H1 (cell line): ENCODE measurements at regions not wholly inside any gene's neighbourhood (a gene's known extent, or its start where the extent isn't known, plus 50 kb on each side); places are given as distances from the start of the nearest gene placed in this dataset.

ENCODE experiments used
- CTCF ChIA-PET: fragments of 300-600 bp; sonication (Branson Sonifier 250); formaldehyde crosslinking; loops from one replicate; lab custom pipeline; 2021; ENCODE audit not compliant: partially characterized antibody; lab: Charles Lee
- POLR2A ChIA-PET: fragments of 300-600 bp; sonication (Branson Sonifier 250); formaldehyde crosslinking; loops from one replicate; lab custom pipeline; 2021; ENCODE audit warnings: inconsistent platforms; ENCODE audit not compliant: partially characterized antibody; lab: Charles Lee
- DNase-seq, 2 experiments: peaks; one replicate each; pipeline versions ENCODE4 v3.0.0 to v3.0.0-alpha.2; 2010 to 2022; ENCODE audit warnings: low spot score in 2 of 2, low read depth in 1 of 2, mixed read lengths in 1 of 2
- FAIRE-seq: peaks from 2 replicates; lab custom pipeline; 2011; peaks lifted over from hg19 to GRCh38; lab: Jason Lieb, UNC
- H2AFZ ChIP-seq: 2 replicates; pipeline ENCODE4 v1.8.1; 2012; ENCODE audit warnings: low read length, inconsistent platforms
- H2AK5ac ChIP-seq: 2 replicates; pipeline ENCODE4 v1.6.1; 2013; ENCODE audit warnings: low read depth, low read length
- H2BK120ac ChIP-seq: replicated peaks from 2 replicates; pipeline ENCODE3; 2013; ENCODE audit warnings: low read depth, low read length, inconsistent platforms
- H2BK12ac ChIP-seq: 2 replicates; pipeline ENCODE4 v1.6.1; 2013; ENCODE audit warnings: low read depth, low read length
- H2BK15ac ChIP-seq: 2 replicates; pipeline ENCODE4 v1.6.1; 2013; ENCODE audit warnings: low read length
- H2BK20ac ChIP-seq: 2 replicates; pipeline ENCODE4 v1.6.1; 2013; ENCODE audit warnings: low read length
- H2BK5ac ChIP-seq: 2 replicates; pipeline ENCODE4 v1.6.1; 2013; ENCODE audit warnings: low read depth, low read length
- H3K14ac ChIP-seq: 2 replicates; pipeline ENCODE4 v1.6.1; 2013; ENCODE audit warnings: inconsistent platforms; ENCODE audit not compliant: insufficient read length
- H3K18ac ChIP-seq: 2 replicates; pipeline ENCODE4 v1.6.1; 2013; ENCODE audit warnings: low read length; ENCODE audit errors: extremely low read depth
- H3K23ac ChIP-seq: 2 replicates; pipeline ENCODE4 v1.6.1; 2013; ENCODE audit warnings: inconsistent platforms; ENCODE audit not compliant: insufficient read length
- H3K23me2 ChIP-seq: 2 replicates; pipeline ENCODE4 v1.6.1; 2013; ENCODE audit warnings: low read depth, low read length
- H3K27ac ChIP-seq: 2 replicates; pipeline ENCODE4 v1.6.1; 2011; ENCODE audit warnings: low read depth, low read length, inconsistent platforms
- H3K27me3 ChIP-seq, 4 experiments: replicated peaks in 1 of 4; 1 replicate in 1 of 4; 2 replicates in 3 of 4; pipeline versions ENCODE4 v1.6.1 to v1.8.1; 2011 to 2013; ENCODE audit warnings: low read length in 3 of 4, mild to moderate bottlenecking in 3 of 4, inconsistent platforms in 2 of 4, mixed read lengths in 2 of 4, moderate library complexity in 1 of 4; ENCODE audit not compliant: control insufficient read depth in 3 of 4, insufficient read depth in 3 of 4; ENCODE audit errors: extremely low read depth in 1 of 4
- H3K36me3 ChIP-seq, 4 experiments: 2 replicates each; pipeline versions ENCODE4 v1.6.1 to v1.8.1; 2011 to 2013; ENCODE audit warnings: mild to moderate bottlenecking in 4 of 4, low read length in 3 of 4, moderate library complexity in 2 of 4, control low read depth in 1 of 4, inconsistent platforms in 1 of 4; ENCODE audit not compliant: insufficient read depth in 4 of 4, control insufficient read depth in 2 of 4
- H3K4ac ChIP-seq: replicated peaks from 2 replicates; pipeline ENCODE3; 2013; ENCODE audit warnings: low read length, low read depth, mixed read lengths, inconsistent platforms; ENCODE audit not compliant: insufficient read length
- H3K4me1 ChIP-seq, 4 experiments: replicated peaks in 1 of 4; 1 replicate in 1 of 4; 2 replicates in 3 of 4; pipeline versions ENCODE4 v1.6.1 to v1.8.1; 2011 to 2013; ENCODE audit warnings: low read length in 3 of 4, inconsistent platforms in 2 of 4, mixed read lengths in 1 of 4; ENCODE audit not compliant: insufficient read depth in 4 of 4, control insufficient read depth in 3 of 4
- H3K4me2 ChIP-seq, 2 experiments: 2 replicates each; pipeline versions ENCODE4 v1.6.1 to v1.8.1; 2011 to 2013; ENCODE audit warnings: low read depth in 2 of 2, low read length in 2 of 2, control low read depth in 1 of 2, inconsistent platforms in 1 of 2, mild to moderate bottlenecking in 1 of 2; ENCODE audit not compliant: insufficient read depth in 1 of 2
- H3K4me3 ChIP-seq, 4 experiments: fragments of 200-600, 300-600 bp in 1 of 4; sonication (generic), shearing (Covaris generic), sonication (Bioruptor Twin) in 1 of 4; 2 replicates each; pipeline versions ENCODE4 v1.5.1 to v1.8.1; 2011 to 2016; ENCODE audit warnings: low read length in 4 of 4, low read depth in 3 of 4, control low read depth in 2 of 4, inconsistent platforms in 2 of 4, mild to moderate bottlenecking in 2 of 4, mixed read lengths in 1 of 4, moderate library complexity in 1 of 4; ENCODE audit not compliant: insufficient read depth in 2 of 4; ENCODE audit errors: extremely low read depth in 1 of 4
- H3K56ac ChIP-seq: replicated peaks from 2 replicates; pipeline ENCODE3; 2013; ENCODE audit warnings: low read depth, mild to moderate bottlenecking, mixed read lengths, low read length, inconsistent platforms; ENCODE audit not compliant: insufficient read length
- H3K79me1 ChIP-seq: 2 replicates; pipeline ENCODE4 v1.6.1; 2013; ENCODE audit warnings: low read depth, low read length, control low read depth
- H3K79me2 ChIP-seq, 2 experiments: 2 replicates each; pipeline versions ENCODE4 v1.6.1 to v1.8.1; 2012 to 2013; ENCODE audit warnings: low read length in 2 of 2, mild to moderate bottlenecking in 2 of 2, inconsistent platforms in 1 of 2; ENCODE audit not compliant: insufficient read depth in 2 of 2, control insufficient read depth in 1 of 2
- H3K9ac ChIP-seq, 4 experiments: replicated peaks in 1 of 4; 1 replicate in 1 of 4; 2 replicates in 3 of 4; pipeline versions ENCODE4 v1.6.1 to v1.8.1; 2011 to 2013; ENCODE audit warnings: low read depth in 3 of 4, low read length in 3 of 4, control low read depth in 2 of 4, mild to moderate bottlenecking in 2 of 4, moderate library complexity in 2 of 4, inconsistent platforms in 1 of 4; ENCODE audit errors: extremely low read depth in 1 of 4
- H3K9me3 ChIP-seq, 2 experiments: 2 replicates each; pipeline versions ENCODE4 v1.6.1 to v1.8.1; 2012 to 2013; ENCODE audit warnings: mild to moderate bottlenecking in 2 of 2, moderate library complexity in 2 of 2, control low read depth in 1 of 2, inconsistent platforms in 1 of 2, low read depth in 1 of 2, low read length in 1 of 2, mixed read lengths in 1 of 2; ENCODE audit not compliant: insufficient read depth in 2 of 2
- H4K20me1 ChIP-seq, 2 experiments: replicated peaks in 1 of 2; 2 replicates each; pipeline versions ENCODE3 to v1.8.1; 2011 to 2013; ENCODE audit warnings: inconsistent platforms in 2 of 2, low read length in 2 of 2, mild to moderate bottlenecking in 1 of 2; ENCODE audit not compliant: insufficient read depth in 2 of 2, control insufficient read depth in 1 of 2
- H4K5ac ChIP-seq: 2 replicates; pipeline ENCODE4 v1.6.1; 2013; ENCODE audit warnings: low read length, low read depth, mixed read lengths, inconsistent platforms; ENCODE audit not compliant: insufficient read length
- H4K8ac ChIP-seq: 2 replicates; pipeline ENCODE4 v1.8.0; 2013; ENCODE audit warnings: mild to moderate bottlenecking, moderate library complexity, low read length, inconsistent platforms; ENCODE audit not compliant: insufficient read depth; ENCODE audit errors: extremely low read depth
- H4K91ac ChIP-seq: replicated peaks from 2 replicates; pipeline ENCODE3; 2013; ENCODE audit warnings: low read length, mixed read lengths, inconsistent platforms; ENCODE audit not compliant: insufficient read length
- BACH1 ChIP-seq: IDR thresholded peaks from 2 replicates; pipeline ENCODE4 v1.6.1; 2012; ENCODE audit warnings: low read length, improper control_type of control experiment
- CBX8 ChIP-seq: fragments of 300-800, 300-1000 bp; sonication (generic); IDR thresholded peaks from 2 replicates; pipeline ENCODE4 v1.7.1; 2016; ENCODE audit warnings: low read depth, low read length, borderline replicate concordance
- EZH2 ChIP-seq: fragments of 200-600 bp; sonication (generic); IDR thresholded peaks from 2 replicates; pipeline ENCODE4 v1.7.1; 2012; ENCODE audit warnings: low read depth, mild to moderate bottlenecking, moderate library complexity, low read length, inconsistent platforms; ENCODE audit not compliant: severe bottlenecking
- GABPA ChIP-seq: IDR thresholded peaks from 2 replicates; pipeline ENCODE4 v1.6.1; 2011; ENCODE audit warnings: mild to moderate bottlenecking, low read length, moderate library complexity, borderline replicate concordance; ENCODE audit not compliant: insufficient read depth
- POLR2A ChIP-seq, 2 experiments: IDR thresholded peaks; 1 replicate in 1 of 2; 2 replicates in 1 of 2; pipeline ENCODE4 v1.6.1; 2011; ENCODE audit warnings: low read depth in 2 of 2, low read length in 2 of 2, mild to moderate bottlenecking in 2 of 2; ENCODE audit errors: control extremely low read depth in 1 of 2
- SP1 ChIP-seq: IDR thresholded peaks from 2 replicates; pipeline ENCODE4 v1.6.1; 2011; ENCODE audit warnings: low read depth, low read length
- TAF1 ChIP-seq: IDR thresholded peaks from 2 replicates; pipeline ENCODE4 v1.6.1; 2011; ENCODE audit warnings: mild to moderate bottlenecking, low read depth, low read length
- WGBS, 2 experiments: shearing (Covaris generic) in 1 of 2; methylation state at CpG; one replicate each; pipeline versions ENCODE4 v1.1.6 to v1.1.7; 2013 to 2015; ENCODE audit warnings: low lambda C conversion rate in 2 of 2, mixed read lengths in 2 of 2, inconsistent platforms in 1 of 2, low coverage in 1 of 2, missing lambda C conversion rate in 1 of 2; ENCODE audit not compliant: insufficient replicate concordance in 2 of 2, insufficient coverage in 1 of 2, insufficient read length in 1 of 2; ENCODE audit errors: extremely low coverage in 1 of 2, missing lambda C conversion rate in 1 of 2; 5-methylcytosine and 5-hydroxymethylcytosine counted together
- TF ChIP-seq, protein P1 (sequence below), 3 experiments: IDR thresholded peaks; 1 replicate in 2 of 3; 2 replicates in 1 of 3; pipeline versions ENCODE4 v1.5.1 to v1.6.1; 2011; ENCODE audit warnings: low read length in 3 of 3, mild to moderate bottlenecking in 3 of 3, inconsistent platforms in 2 of 3, low read depth in 1 of 3, moderate library complexity in 1 of 3; ENCODE audit not compliant: insufficient read depth in 1 of 3; ENCODE audit errors: control extremely low read depth in 1 of 3

DNA sequence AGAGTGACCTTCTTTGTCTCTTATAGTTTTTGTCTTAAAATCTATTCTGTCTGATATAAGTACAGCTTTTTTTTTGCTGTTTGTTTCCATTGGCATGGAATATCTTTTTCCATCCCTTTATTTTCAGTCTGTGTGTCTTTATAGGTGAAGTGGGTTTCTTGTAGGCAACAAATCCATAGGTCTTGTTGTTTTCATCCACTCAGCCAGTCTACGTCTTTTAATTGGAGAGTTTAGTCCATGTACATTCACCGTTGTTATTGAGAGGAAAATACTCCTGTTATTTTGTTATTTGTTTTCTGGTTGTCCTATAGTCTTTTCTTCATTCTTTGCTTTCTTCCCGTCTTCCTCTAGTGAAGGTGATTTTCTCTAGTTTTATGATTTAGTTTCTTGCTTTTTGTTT, 115.9 kb downstream of the IFI44 start:
- no peak overlapping the region for H2BK5ac ChIP-seq
- no peaks in the 10 kb centered on the region for H3K79me2 ChIP-seq
- TF ChIP-seq TAF1 (no peak), EZH2 (no peak), SP1 (no peak), GABPA (no peak), BACH1 (no peak), POLR2A (IDR thresholded peaks at IDR 0.05; ENCODE audit: control extremely low read depth in 1 of 2, low read depth in 2 of 2, low read length in 2 of 2) (no peak), CBX8 (no peak)
- TF ChIP-seq, protein P1, sequence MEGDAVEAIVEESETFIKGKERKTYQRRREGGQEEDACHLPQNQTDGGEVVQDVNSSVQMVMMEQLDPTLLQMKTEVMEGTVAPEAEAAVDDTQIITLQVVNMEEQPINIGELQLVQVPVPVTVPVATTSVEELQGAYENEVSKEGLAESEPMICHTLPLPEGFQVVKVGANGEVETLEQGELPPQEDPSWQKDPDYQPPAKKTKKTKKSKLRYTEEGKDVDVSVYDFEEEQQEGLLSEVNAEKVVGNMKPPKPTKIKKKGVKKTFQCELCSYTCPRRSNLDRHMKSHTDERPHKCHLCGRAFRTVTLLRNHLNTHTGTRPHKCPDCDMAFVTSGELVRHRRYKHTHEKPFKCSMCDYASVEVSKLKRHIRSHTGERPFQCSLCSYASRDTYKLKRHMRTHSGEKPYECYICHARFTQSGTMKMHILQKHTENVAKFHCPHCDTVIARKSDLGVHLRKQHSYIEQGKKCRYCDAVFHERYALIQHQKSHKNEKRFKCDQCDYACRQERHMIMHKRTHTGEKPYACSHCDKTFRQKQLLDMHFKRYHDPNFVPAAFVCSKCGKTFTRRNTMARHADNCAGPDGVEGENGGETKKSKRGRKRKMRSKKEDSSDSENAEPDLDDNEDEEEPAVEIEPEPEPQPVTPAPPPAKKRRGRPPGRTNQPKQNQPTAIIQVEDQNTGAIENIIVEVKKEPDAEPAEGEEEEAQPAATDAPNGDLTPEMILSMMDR (IDR thresholded peaks at IDR 0.05; ENCODE audit: control extremely low read depth in 1 of 3, insufficient read depth in 1 of 3, low read depth in 1 of 3, low read length in 3 of 3) = no peak
- no peak for FAIRE-seq
- H3K27ac ChIP-seq = no peak overlapping the region
- no peak overlapping the region for H2AK5ac ChIP-seq
- 95% methylated on average over 3 of the region's 3 CpGs; no CpG with 5 or more reads in 1 of the 2 experiments for WGBS, 2 experiments
- CTCF ChIA-PET = no interaction called here
- H3K36me3 ChIP-seq = no peaks in the 10 kb centered on the region
- no peak overlapping the region for H3K4ac ChIP-seq
- H3K23ac ChIP-seq = no peak overlapping the region
- H3K4me3 ChIP-seq = no peak overlapping the region
- H3K27me3 ChIP-seq = no peaks in the 10 kb centered on the region
- DNase-seq = no peak
- H3K9ac ChIP-seq = no peak overlapping the region
- no peak overlapping the region for H2BK20ac ChIP-seq
- H4K8ac ChIP-seq = no peak overlapping the region
- H3K4me1 ChIP-seq = no peaks in the 10 kb centered on the region
- no peak overlapping the region for H2BK15ac ChIP-seq
- POLR2A ChIA-PET = no interaction called here
- no peak overlapping the region for H2BK12ac ChIP-seq
- H2AFZ ChIP-seq = no peak overlapping the region
- no peak overlapping the region for H2BK120ac ChIP-seq
- no peaks in the 10 kb centered on the region for H3K23me2 ChIP-seq
- H4K20me1 ChIP-seq = no peaks in the 10 kb centered on the region
- no peak overlapping the region for H4K91ac ChIP-seq
- H3K4me2 ChIP-seq = no peak overlapping the region
- no peak overlapping the region for H3K18ac ChIP-seq
- H3K9me3 ChIP-seq = no peaks in the 10 kb centered on the region
- H3K79me1 ChIP-seq = no peaks in the 10 kb centered on the region
- H3K56ac ChIP-seq = no peak overlapping the region
- no peak overlapping the region for H4K5ac ChIP-seq
- no peak overlapping the region for H3K14ac ChIP-seq
